K562 (cell line): ENCODE measurements at regions not wholly inside any gene's neighbourhood (a gene's known extent, or its start where the extent isn't known, plus 50 kb on each side); places are given as distances from the start of the nearest gene placed in this dataset.

ENCODE experiments used
- ATAC-seq: fragments of 200-7000 bp; cut with Tn5 transposase; 3 replicates; pipeline ENCODE4 v1.9.1; 2020; ENCODE audit warnings: moderate library complexity
- BruUV-seq: library from RNA; stranded (reverse); fragments of 400-500 nt; replicated peaks from 2 replicates; lab custom pipeline; 2021; lab: Mats Ljungman, UMichigan
- CTCF ChIA-PET: fragments of 300-600 bp; formaldehyde crosslinking; extraction: SDS; loops from one replicate; lab custom pipeline; 2021; ENCODE audit warnings: low intra/inter-chr PET ratio; lab: Yijun Ruan, JAX
- POLR2A ChIA-PET: fragments of 300-600, 350-650 bp; sonication (Branson Sonifier 250); formaldehyde crosslinking; extraction: SDS; loops from one replicate; lab custom pipeline; 2021; ENCODE audit warnings: antibody characterized with exemption, inconsistent platforms; lab: Yijun Ruan, JAX
- DNase-seq, 4 experiments: peaks; one replicate each; pipeline versions ENCODE4 v3.0.0 to v3.0.0-alpha.2; 2011 to 2018; ENCODE audit warnings: low spot score in 3 of 4, mixed read lengths in 3 of 4; ENCODE audit errors: extremely low read depth in 1 of 4
- FAIRE-seq: peaks from 2 replicates; lab custom pipeline; 2011; peaks lifted over from hg19 to GRCh38; lab: Jason Lieb, UNC
- H2AFZ ChIP-seq: 2 replicates; pipeline ENCODE4 v1.6.0; 2011; ENCODE audit warnings: low read depth, low read length, control low read depth, inconsistent platforms
- H3K27ac ChIP-seq: fragments of 200-600 bp; 3 replicates; pipeline ENCODE4 v1.8.0; 2011; ENCODE audit warnings: low read depth, mild to moderate bottlenecking, control low read depth, inconsistent platforms, low read length, moderate library complexity, mixed read lengths; ENCODE audit errors: extremely low read depth
- H3K27me3 ChIP-seq, 2 experiments: fragments of 300-600 bp in 1 of 2; 2 replicates in 1 of 2; 3 replicates in 1 of 2; pipeline versions ENCODE4 v1.6.0 to v1.8.0; 2011; ENCODE audit warnings: inconsistent platforms in 2 of 2, low read length in 2 of 2, mild to moderate bottlenecking in 1 of 2, mixed read lengths in 1 of 2, moderate library complexity in 1 of 2; ENCODE audit not compliant: control insufficient read depth in 2 of 2, insufficient read depth in 2 of 2
- H3K36me3 ChIP-seq: fragments of 300-600 bp; 3 replicates; pipeline ENCODE4 v1.8.0; 2011; ENCODE audit warnings: mild to moderate bottlenecking, low read length, inconsistent platforms; ENCODE audit not compliant: control insufficient read depth, insufficient read depth
- H3K4me1 ChIP-seq, 2 experiments: fragments of 200-600 bp in 1 of 2; replicated peaks in 1 of 2; 2 replicates in 1 of 2; 3 replicates in 1 of 2; pipeline versions ENCODE4 v1.5.1 to v1.8.0; 2011; ENCODE audit warnings: inconsistent platforms in 2 of 2, low read length in 2 of 2, mild to moderate bottlenecking in 1 of 2, mixed read lengths in 1 of 2, moderate library complexity in 1 of 2; ENCODE audit not compliant: control insufficient read depth in 2 of 2, insufficient read depth in 2 of 2
- H3K4me2 ChIP-seq: 2 replicates; pipeline ENCODE4 v1.6.1; 2011; ENCODE audit warnings: low read length, control low read depth, inconsistent platforms, mixed read lengths; ENCODE audit not compliant: insufficient read depth
- H3K4me3 ChIP-seq: fragments of 200-600 bp; sonication (generic), shearing (Covaris generic); 2 replicates; pipeline ENCODE4 v1.5.1; 2016; ENCODE audit warnings: control low read depth, inconsistent platforms
- H3K79me2 ChIP-seq: fragments of 200-600 bp; 3 replicates; pipeline ENCODE4 v1.8.0; 2011; ENCODE audit warnings: low read length, inconsistent platforms; ENCODE audit not compliant: control insufficient read depth, insufficient read depth
- H3K9ac ChIP-seq, 2 experiments: 2 replicates each; pipeline versions ENCODE4 v1.6.0 to v1.6.1; 2011; ENCODE audit warnings: low read depth in 2 of 2, low read length in 2 of 2, control low read depth in 1 of 2, inconsistent platforms in 1 of 2, mild to moderate bottlenecking in 1 of 2, mixed read lengths in 1 of 2; ENCODE audit not compliant: insufficient read depth in 1 of 2
- H3K9me1 ChIP-seq: one replicate; pipeline ENCODE4 v1.6.0; 2011; ENCODE audit warnings: inconsistent platforms, mild to moderate bottlenecking, low read length, moderate library complexity; ENCODE audit not compliant: control insufficient read depth, insufficient read depth
- H3K9me3 ChIP-seq: replicated peaks from 2 replicates; pipeline ENCODE4 v1.5.1; 2011; ENCODE audit warnings: low read depth, low read length, inconsistent platforms; ENCODE audit not compliant: control insufficient read depth, insufficient read depth
- H4K20me1 ChIP-seq: replicated peaks from 2 replicates; pipeline ENCODE4 v1.6.1; 2011; ENCODE audit warnings: low read length, inconsistent platforms, mixed read lengths; ENCODE audit not compliant: control insufficient read depth, insufficient read depth
- CREB1 ChIP-seq, 2 experiments: sonication (generic) in 1 of 2; formaldehyde crosslinking in 1 of 2; IDR thresholded peaks; 2 replicates each; pipeline versions ENCODE4 v1.6.1 to v1.8.0; 2012 to 2022; ENCODE audit warnings: inconsistent platforms in 1 of 2, mild to moderate bottlenecking in 1 of 2, missing genetic modification reagents in 1 of 2, moderate library complexity in 1 of 2
- CTBP1 ChIP-seq: fragments of 450-650 bp; IDR thresholded peaks from 2 replicates; pipeline ENCODE4 v1.6.1; 2016; ENCODE audit warnings: borderline replicate concordance
- CTCFL ChIP-seq: IDR thresholded peaks from 2 replicates; pipeline ENCODE4 v1.6.1; 2011; ENCODE audit warnings: borderline replicate concordance, low read depth, mild to moderate bottlenecking, moderate library complexity, low read length; ENCODE audit not compliant: insufficient read depth, poor library complexity, severe bottlenecking
- E2F1 ChIP-seq: sonication (generic); formaldehyde crosslinking; IDR thresholded peaks from 2 replicates; pipeline ENCODE4 v1.8.1; 2023; ENCODE audit warnings: mild to moderate bottlenecking, missing genetic modification reagents, moderate library complexity
- FOXK2 ChIP-seq, 2 experiments: fragments of 450-650 bp; IDR thresholded peaks in 1 of 2; conservative IDR thresholded peaks in 1 of 2; 2 replicates each; pipeline ENCODE4 v1.6.1; 2016; ENCODE audit warnings: low read depth in 2 of 2, mild to moderate bottlenecking in 1 of 2
- GTF2B ChIP-seq: IDR thresholded peaks from 2 replicates; pipeline ENCODE4 v1.6.1; 2011; ENCODE audit not compliant: insufficient read length; ENCODE audit errors: extremely low read depth
- HCFC1 ChIP-seq: IDR thresholded peaks from 2 replicates; pipeline ENCODE4 v1.6.1; 2012; ENCODE audit warnings: low read depth, low read length, improper control_type of control experiment
- HEY1 ChIP-seq: fragments of 250-450 bp; sonication (Bioruptor Pico); IDR thresholded peaks from 2 replicates; pipeline ENCODE4 v1.5.0; 2020; ENCODE audit warnings: mild to moderate bottlenecking, moderate library complexity, borderline replicate concordance
- HSF4 ChIP-seq: fragments of 250-450 bp; sonication (Bioruptor Pico); IDR thresholded peaks from 2 replicates; pipeline ENCODE4 v2.1.2; 2022; ENCODE audit warnings: mild to moderate bottlenecking, moderate library complexity, borderline replicate concordance
- SNIP1 ChIP-seq: fragments of 450-650 bp; IDR thresholded peaks from 2 replicates; pipeline ENCODE4 v1.7.1; 2017; ENCODE audit warnings: low read depth, mild to moderate bottlenecking
- ZNF511 ChIP-seq: sonication (generic); formaldehyde crosslinking; IDR thresholded peaks from 2 replicates; pipeline ENCODE4 v1.8.0; 2022; ENCODE audit warnings: mild to moderate bottlenecking, missing genetic modification reagents
- WGBS: fragments of 100-300 bp; shearing (Covaris generic); methylation state at CpG from one replicate; pipeline ENCODE4 v1.1.6; 2016; ENCODE audit warnings: low coverage, mixed read lengths; ENCODE audit not compliant: insufficient coverage; ENCODE audit errors: missing lambda C conversion rate; 5-methylcytosine and 5-hydroxymethylcytosine counted together
- in situ Hi-C: fragments of 300-500 bp; cut with MboI; formaldehyde crosslinking; loops from 4 replicates; pipeline ENCODE4 v1.15.0; 2018; ENCODE audit warnings: inconsistent platforms, mixed read lengths
- intact Hi-C: fragments of 100-400 bp; cut with micrococcal nuclease; formaldehyde crosslinking; loops from 2 replicates; pipeline ENCODE4 v1.14.2; 2022

- ATAC-seq = no peak
- TF ChIP-seq CTCFL (no peak), FOXK2 (conservative IDR thresholded peaks at IDR 0.05 in 1 of 2, IDR thresholded peaks at IDR 0.05 in 1 of 2; ENCODE audit: low read depth in 2 of 2) (no peak), CREB1 (IDR thresholded peaks at IDR 0.05) (no peak), CREB1 (CRISPR knock-in tag; IDR thresholded peaks at IDR 0.05) (no peak), E2F1 (CRISPR knock-in tag) (no peak), HEY1 (CRISPR knock-in tag) (no peak), GTF2B (no peak), HSF4 (CRISPR knock-in tag) (no peak), ZNF511 (CRISPR knock-in tag) (no peak), SNIP1 (no peak), HCFC1 (no peak), CTBP1 (no peak)
- Histone ChIP-seq H3K9ac (no peak overlapping the region), H3K27ac (no peak overlapping the region), H4K20me1 (no peaks in the 10 kb centered on the region), H3K27me3 (no peaks in the 10 kb centered on the region), H3K9me3 (no peaks in the 10 kb centered on the region), H3K4me3 (no peak overlapping the region), H3K79me2 (no peaks in the 10 kb centered on the region), H3K4me1 (no peaks in the 10 kb centered on the region), H3K4me2 (no peak overlapping the region), H2AFZ (no peak overlapping the region), H3K36me3 (no peaks in the 10 kb centered on the region), H3K9me1 (no peaks in the 10 kb centered on the region)
- ChIA-PET CTCF (no interaction called here), POLR2A (interaction anchor here (0.9 kb wide), 1 partner anchor 302 kb away, joined by 3 read pairs; no protein-coding TSS in a partner anchor)
- no peak for FAIRE-seq
- 10% methylated on average over 1 of the region's 1 CpG for WGBS
- BruUV-seq = no TSS peak
- DNase-seq = no peak
- in situ Hi-C loops (no loop called here), intact Hi-C loops (no loop called here)
Observed at GRCh38 chr12:46670636-46671035, 155.2 kb downstream of the SLC38A4 start.
